KMS-11 (cell line): ENCODE measurements at regions not wholly inside any gene's neighbourhood (a gene's known extent, or its start where the extent isn't known, plus 50 kb on each side); places are given as distances from the start of the nearest gene placed in this dataset.

Experiments used
- H2AFZ ChIP-seq: fragments of 200-600 bp; sonication (generic); 2 replicates; pipeline ENCODE4 v1.6.1; 2016; ENCODE audit warnings: antibody characterized with exemption, mixed run types, low read depth
- H3K27ac ChIP-seq: fragments of 200-600 bp; sonication (generic); 2 replicates; pipeline ENCODE4 v1.6.1; 2016; ENCODE audit warnings: mild to moderate bottlenecking, mixed run types
- H3K27me3 ChIP-seq: fragments of 200-600 bp; sonication (generic); 2 replicates; pipeline ENCODE4 v1.6.1; 2017; ENCODE audit warnings: mild to moderate bottlenecking, low read depth, mixed run types, moderate library complexity; ENCODE audit not compliant: insufficient read depth
- H3K36me3 ChIP-seq: fragments of 200-600 bp; sonication (generic); 2 replicates; pipeline ENCODE4 v1.6.1; 2017; ENCODE audit warnings: mild to moderate bottlenecking, mixed run types; ENCODE audit not compliant: insufficient read depth
- H3K4me1 ChIP-seq: fragments of 200-600 bp; sonication (generic); 2 replicates; pipeline ENCODE4 v1.6.1; 2016; ENCODE audit warnings: mild to moderate bottlenecking, low read depth, mixed run types; ENCODE audit not compliant: poor library complexity, severe bottlenecking
- H3K4me2 ChIP-seq: fragments of 200-600 bp; sonication (generic); 2 replicates; pipeline ENCODE4 v1.7.0; 2016; ENCODE audit warnings: mild to moderate bottlenecking, mixed run types
- H3K4me3 ChIP-seq: fragments of 200-600 bp; sonication (generic); IDR thresholded peaks from 2 replicates; pipeline ENCODE4 v1.6.1; 2017; ENCODE audit warnings: low read depth, low read length, mixed read lengths; ENCODE audit not compliant: insufficient read depth
- H3K79me2 ChIP-seq: fragments of 200-600 bp; sonication (generic); 2 replicates; pipeline ENCODE4 v1.6.1; 2016; ENCODE audit warnings: low read depth, mixed run types; ENCODE audit not compliant: insufficient read depth
- H3K9ac ChIP-seq: fragments of 200-600 bp; sonication (generic); 2 replicates; pipeline ENCODE4 v1.6.1; 2016; ENCODE audit warnings: mild to moderate bottlenecking, mixed run types
- H4K20me1 ChIP-seq: fragments of 200-600 bp; sonication (generic); 2 replicates; pipeline ENCODE4 v1.6.1; 2016; ENCODE audit warnings: mild to moderate bottlenecking, mixed run types; ENCODE audit not compliant: insufficient read depth
- CTCF ChIP-seq: fragments of 200-600 bp; sonication (generic); conservative IDR thresholded peaks from 2 replicates; pipeline ENCODE4 v1.6.1; 2017; ENCODE audit warnings: low read depth, mild to moderate bottlenecking, antibody characterized with exemption, low read length, moderate library complexity, mixed read lengths

- Histone ChIP-seq H3K4me2 (no peak overlapping the region), H3K27ac (no peak overlapping the region), H3K36me3 (no peaks in the 10 kb centered on the region), H3K4me3 (no peak overlapping the region), H3K4me1 (no peaks in the 10 kb centered on the region), H4K20me1 (no peaks in the 10 kb centered on the region), H3K9ac (no peak overlapping the region), H3K79me2 (no peaks in the 10 kb centered on the region), H3K27me3 (no peaks in the 10 kb centered on the region), H2AFZ (no peak overlapping the region)
- no peak for TF ChIP-seq CTCF
These were observed 490.8 kb downstream of the RASEF start for GRCh38 chr9:82572146-82572545.

- Histone ChIP-seq H3K27me3 (no peaks in the 10 kb centered on the region), H2AFZ (no peak overlapping the region), H3K9ac (no peak overlapping the region), H4K20me1 (no peaks in the 10 kb centered on the region), H3K27ac (no peak overlapping the region), H3K4me2 (no peak overlapping the region), H3K4me3 (no peak overlapping the region), H3K4me1 (no peaks in the 10 kb centered on the region), H3K36me3 (no peaks in the 10 kb centered on the region), H3K79me2 (no peaks in the 10 kb centered on the region)
- TF ChIP-seq CTCF, result no peak
These were observed 488.0 kb downstream of the RASEF start for GRCh38 chr9:82574911-82575310.

- Histone ChIP-seq H3K27me3 (no peaks in the 10 kb centered on the region), H3K4me2 (no peak overlapping the region), H3K4me3 (no peak overlapping the region), H4K20me1 (no peaks in the 10 kb centered on the region), H3K36me3 (no peaks in the 10 kb centered on the region), H3K9ac (no peak overlapping the region), H3K27ac (no peak overlapping the region), H3K4me1 (no peaks in the 10 kb centered on the region), H3K79me2 (no peaks in the 10 kb centered on the region), H2AFZ (no peak overlapping the region)
- TF ChIP-seq CTCF, result no peak
These were observed 482.0 kb downstream of the RASEF start for GRCh38 chr9:82580921-82581320.

- TF ChIP-seq CTCF, result no peak
- H3K4me3 ChIP-seq, result no peak overlapping the region
These were observed 481.4 kb downstream of the RASEF start for GRCh38 chr9:82581516-82581915.

More at GRCh38 chr9:82581516-82581915, 481.4 kb downstream of the RASEF start:
- Histone ChIP-seq H3K4me2 (no peak overlapping the region), H3K9ac (no peak overlapping the region), H4K20me1 (no peaks in the 10 kb centered on the region), H3K79me2 (no peaks in the 10 kb centered on the region), H3K4me1 (no peaks in the 10 kb centered on the region), H3K27ac (no peak overlapping the region), H2AFZ (no peak overlapping the region), H3K36me3 (no peaks in the 10 kb centered on the region), H3K27me3 (no peaks in the 10 kb centered on the region)
